LNCaP clone FGC (cell line): ENCODE measurements at regions not wholly inside any gene's neighbourhood (a gene's known extent, or its start where the extent isn't known, plus 50 kb on each side); places are given as distances from the start of the nearest gene placed in this dataset.
"Not testable (repeated sequence)": the region's sequence is repeated elsewhere in the genome, so short reads cannot be mapped to it uniquely, and the experiment has no call there.

Experiments used
- DNase-seq: peaks from one replicate; pipeline ENCODE4 v3.0.0-alpha.2; 2011; ENCODE audit warnings: low read depth
- H3K4me3 ChIP-seq: 2 replicates; pipeline ENCODE4 v1.5.1; 2011; ENCODE audit warnings: mild to moderate bottlenecking, low read depth, low read length, control low read depth
- CTCF ChIP-seq: IDR thresholded peaks from 2 replicates; pipeline ENCODE4 v1.5.1; 2012; ENCODE audit warnings: mild to moderate bottlenecking; ENCODE audit not compliant: control insufficient read depth, insufficient read depth; ENCODE audit errors: extremely low read depth

- no peak for DNase-seq
- no peak overlapping the region for H3K4me3 ChIP-seq
- TF ChIP-seq CTCF = no peak
Measured at GRCh38 chrX:15043538-15043937, 170.3 kb downstream of the MOSPD2 start.

- no peak overlapping the region for H3K4me3 ChIP-seq
- no peak for TF ChIP-seq CTCF
- DNase-seq = no peak
Measured at GRCh38 chrX:15033917-15034316, 160.7 kb downstream of the MOSPD2 start.

GRCh38 chrX:15017491-15017890, 144.3 kb downstream of the MOSPD2 start:
- no peak for TF ChIP-seq CTCF
- DNase-seq = no peak
- no peak overlapping the region for H3K4me3 ChIP-seq

- TF ChIP-seq CTCF = no peak
- H3K4me3 ChIP-seq = no peak overlapping the region
- no peak for DNase-seq
Measured at GRCh38 chrX:15016051-15016450, 142.8 kb downstream of the MOSPD2 start.

- TF ChIP-seq CTCF = no peak
- no peak overlapping the region for H3K4me3 ChIP-seq
- DNase-seq = no peak
Measured at GRCh38 chrX:15014281-15014680, 141.1 kb downstream of the MOSPD2 start.

- H3K4me3 ChIP-seq = no peak overlapping the region
- TF ChIP-seq CTCF = no peak
- DNase-seq = no peak
Measured at GRCh38 chrX:15013461-15013860, 140.2 kb downstream of the MOSPD2 start.

GRCh38 chrX:14997271-14997670, 124.0 kb downstream of the MOSPD2 start:
- TF ChIP-seq CTCF = no peak
- no peak for DNase-seq
- no peak overlapping the region for H3K4me3 ChIP-seq

- not testable (repeated sequence) for DNase-seq, H3K4me3 ChIP-seq
Measured at GRCh38 chrX:14984425-14984824, 111.2 kb downstream of the MOSPD2 start.
